GM04504 (cell line): ENCODE measurements at regions not wholly inside any gene's neighbourhood (a gene's known extent, or its start where the extent isn't known, plus 50 kb on each side); places are given as distances from the start of the nearest gene placed in this dataset.

Source experiments
- DNase-seq: peaks from one replicate; pipeline ENCODE4 v3.0.0-alpha.2; 2012; ENCODE audit warnings: low read depth

GRCh38 chr7:25844102-25844870, 307.7 kb upstream of the NFE2L3 start:
- DNase-seq: no peak

GRCh38 chr7:25845464-25845863, 306.5 kb upstream of the NFE2L3 start:
- DNase-seq: no peak

- no peak for DNase-seq
Measured at GRCh38 chr7:25846722-25847121, 305.3 kb upstream of the NFE2L3 start.

GRCh38 chr7:25847336-25848070, 304.5 kb upstream of the NFE2L3 start:
- DNase-seq: no peak

GRCh38 chr7:25849500-25850184, 302.4 kb upstream of the NFE2L3 start:
- DNase-seq: peak; percentile 73

GRCh38 chr7:25850216-25850615, 301.8 kb upstream of the NFE2L3 start:
- DNase-seq: no peak

GRCh38 chr7:25850735-25851134, 301.3 kb upstream of the NFE2L3 start:
- DNase-seq: no peak

- no peak for DNase-seq
Measured at GRCh38 chr7:25851332-25852210, 300.4 kb upstream of the NFE2L3 start.

- DNase-seq: no peak
Measured at GRCh38 chr7:25852211-25852938, 299.6 kb upstream of the NFE2L3 start.

GRCh38 chr7:25852939-25853271, 299.1 kb upstream of the NFE2L3 start:
- DNase-seq: no peak

GRCh38 chr7:25853314-25853713, 298.7 kb upstream of the NFE2L3 start:
- no peak for DNase-seq

GRCh38 chr7:25854059-25854458, 297.9 kb upstream of the NFE2L3 start:
- DNase-seq: no peak

- DNase-seq: peak; percentile 100
Measured at GRCh38 chr7:25854608-25855497, 297.1 kb upstream of the NFE2L3 start.

GRCh38 chr7:25855854-25856782, 295.9 kb upstream of the NFE2L3 start:
- no peak for DNase-seq

GRCh38 chr7:25857376-25858067, 294.5 kb upstream of the NFE2L3 start:
- peak; percentile 65 for DNase-seq

- DNase-seq: no peak
Measured at GRCh38 chr7:25858200-25858524, 293.8 kb upstream of the NFE2L3 start.

- DNase-seq: no peak
Measured at GRCh38 chr7:25858525-25859411, 293.2 kb upstream of the NFE2L3 start.
